Hematopoietic multipotent progenitor cell treated with erythropoietin and hydrocortisone succinate and interleukin-3 and kit ligand, for 8 days (in vitro differentiated cells): ENCODE measurements at regions not wholly inside any gene's neighbourhood (a gene's known extent, or its start where the extent isn't known, plus 50 kb on each side); places are given as distances from the start of the nearest gene placed in this dataset.
"Not testable (repeated sequence)": the region's sequence is repeated elsewhere in the genome, so short reads cannot be mapped to it uniquely, and the experiment has no call there.

ENCODE experiments used
- DNase-seq: peaks from one replicate; pipeline ENCODE4 v3.0.0-alpha.2; 2015

DNA sequence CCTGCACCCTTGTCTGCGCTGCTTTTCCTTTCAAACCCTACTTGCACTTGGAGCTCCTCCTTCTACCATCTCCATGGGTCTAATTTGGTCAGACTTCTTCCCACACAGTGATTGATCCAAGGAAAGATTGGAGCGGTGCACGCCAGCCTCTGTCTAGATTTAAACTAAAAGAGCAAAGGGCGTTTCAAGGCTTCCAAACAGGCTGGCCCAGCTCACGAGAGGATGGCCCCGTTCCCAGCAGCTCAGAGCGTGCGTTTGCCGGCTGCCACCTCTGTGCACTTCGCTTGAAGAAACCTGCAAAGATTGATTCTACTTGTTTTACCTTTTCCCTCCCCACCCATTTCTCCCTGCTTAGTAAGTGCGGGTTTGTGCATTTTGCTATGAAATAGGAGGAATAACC, 78.8 kb upstream of the ALKAL2 start:
- DNase-seq: no peak

DNA sequence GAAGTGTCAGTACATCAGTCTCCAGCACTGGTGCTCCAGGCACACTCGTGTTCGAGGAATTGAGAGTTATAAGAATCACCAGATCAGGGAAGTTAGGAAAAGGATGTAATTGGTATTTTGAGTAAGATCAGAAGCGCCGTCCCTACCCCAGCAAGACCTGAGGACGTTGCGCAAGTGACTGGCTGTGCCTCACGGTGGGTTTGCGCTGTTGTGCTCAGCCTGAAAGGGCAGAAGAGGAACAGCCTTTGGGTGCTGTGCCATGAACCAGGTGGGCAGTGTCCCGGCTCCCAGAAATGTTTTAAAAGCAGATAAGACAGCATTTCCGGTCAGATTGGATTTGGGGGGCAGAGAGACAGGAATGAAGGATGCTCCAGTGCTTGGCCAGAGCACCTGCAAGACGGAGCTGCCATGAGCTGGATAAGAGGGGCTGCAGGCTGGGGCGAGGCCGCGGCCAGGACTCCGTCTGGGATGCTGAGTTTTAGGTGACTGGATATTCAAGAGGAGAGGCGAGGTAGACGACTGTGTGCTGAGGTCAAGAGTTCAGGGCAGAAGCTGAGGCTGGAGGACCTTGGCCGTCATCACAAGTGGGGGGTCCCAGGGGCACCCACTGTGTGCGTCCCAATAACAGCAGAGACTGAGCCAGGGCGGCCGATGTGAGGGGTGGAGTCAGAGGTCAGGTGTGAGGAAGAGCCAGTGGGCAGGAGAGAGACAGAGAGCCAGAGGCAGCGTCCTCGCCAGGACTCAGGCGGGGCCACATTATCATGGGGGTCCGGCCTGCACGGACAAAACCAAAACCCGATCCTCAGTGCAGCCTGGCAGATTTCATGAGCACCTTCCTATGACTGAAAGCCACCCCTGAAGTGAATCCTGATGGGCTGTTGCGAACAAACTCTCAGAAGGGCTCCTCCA, 77.7 kb upstream of the ALKAL2 start:
- DNase-seq: no peak

DNA sequence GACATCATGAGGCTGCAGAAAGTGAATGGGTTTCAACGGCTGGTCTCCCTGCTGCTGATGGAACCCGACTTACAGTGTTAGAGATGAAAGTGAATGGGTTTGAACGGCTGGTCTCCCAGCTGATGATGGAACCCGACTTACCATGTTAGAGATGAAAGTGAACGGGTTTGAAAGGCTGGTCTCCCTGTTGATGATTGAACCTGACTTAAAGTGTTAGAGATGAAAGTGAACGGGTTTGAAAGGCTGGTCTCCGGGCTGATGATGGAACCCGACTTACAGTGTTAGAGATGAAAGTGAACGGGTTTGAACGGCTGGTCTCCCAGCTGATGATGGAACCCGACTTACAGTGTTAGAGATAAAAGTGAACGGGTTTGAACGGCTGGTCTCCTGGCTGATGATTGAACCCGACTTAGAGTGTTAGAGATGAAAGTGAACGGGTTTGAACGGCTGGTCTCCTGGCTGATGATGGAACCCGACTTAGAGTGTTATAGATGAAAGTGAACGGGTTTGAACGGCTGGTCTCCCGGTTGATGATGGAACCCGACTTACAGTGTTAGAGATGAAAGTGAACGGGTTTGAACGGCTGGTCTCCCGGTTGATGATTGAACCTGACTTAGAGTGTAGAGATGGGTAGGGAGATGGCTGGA, 76.1 kb upstream of the ALKAL2 start:
- DNase-seq: no peak

DNA sequence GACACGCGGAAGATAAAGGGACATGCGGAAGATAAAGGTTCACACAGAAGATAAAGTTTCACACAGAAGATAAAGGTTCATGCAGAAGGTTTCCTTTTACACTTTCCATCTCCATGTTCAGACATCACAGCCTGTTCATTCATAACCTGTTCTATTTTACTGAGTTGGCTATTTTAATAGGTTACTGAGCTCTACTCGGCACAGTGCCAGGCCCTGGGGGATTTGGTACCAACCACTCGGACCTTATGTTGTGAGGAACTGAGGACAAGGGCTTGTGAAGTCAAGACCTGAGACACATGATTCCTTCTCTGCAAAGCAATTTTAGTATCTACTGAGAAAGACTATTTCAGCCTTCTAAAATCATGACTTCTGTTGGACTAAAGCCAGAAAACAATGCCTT, 75.0 kb upstream of the ALKAL2 start:
- DNase-seq: no peak

DNA sequence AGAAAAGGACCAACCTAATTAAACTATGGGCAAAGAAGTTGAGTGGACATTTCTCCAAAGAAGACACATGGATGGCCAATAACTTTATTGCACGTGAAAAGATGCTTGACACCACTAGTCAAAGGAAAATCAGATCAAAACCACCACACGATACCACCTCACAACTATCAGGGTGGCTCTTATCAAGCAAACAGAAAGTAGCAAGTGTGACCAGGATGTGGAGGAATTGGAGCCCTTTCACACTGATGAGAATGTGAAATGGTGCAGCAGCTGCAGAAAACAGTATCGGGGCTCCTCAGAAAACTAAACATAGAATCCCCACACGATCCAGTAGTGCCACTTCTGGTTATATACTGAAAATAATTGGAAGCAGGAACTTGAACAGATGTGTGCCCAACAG, 72.2 kb upstream of the ALKAL2 start:
- no peak for DNase-seq

DNA sequence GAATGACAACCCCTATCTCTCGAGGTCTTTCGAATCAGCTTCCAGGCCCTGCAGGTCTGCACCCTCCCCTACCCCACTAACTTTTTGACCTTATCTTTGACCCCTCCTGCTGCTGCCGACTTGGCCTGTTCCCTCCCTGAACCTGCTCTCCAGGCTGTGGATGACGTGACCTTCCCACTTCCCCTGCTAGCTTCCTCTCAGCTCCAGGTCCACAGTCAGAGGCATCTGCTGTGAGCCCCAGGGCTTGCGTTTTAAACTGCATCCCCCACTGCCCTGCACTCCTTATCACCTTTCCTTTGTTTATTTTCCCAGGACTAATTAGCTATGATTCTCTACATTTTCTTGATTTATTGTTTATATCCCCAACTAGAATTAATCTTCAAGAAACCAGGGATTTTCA, 71.2 kb upstream of the ALKAL2 start:
- DNase-seq: no peak

DNA sequence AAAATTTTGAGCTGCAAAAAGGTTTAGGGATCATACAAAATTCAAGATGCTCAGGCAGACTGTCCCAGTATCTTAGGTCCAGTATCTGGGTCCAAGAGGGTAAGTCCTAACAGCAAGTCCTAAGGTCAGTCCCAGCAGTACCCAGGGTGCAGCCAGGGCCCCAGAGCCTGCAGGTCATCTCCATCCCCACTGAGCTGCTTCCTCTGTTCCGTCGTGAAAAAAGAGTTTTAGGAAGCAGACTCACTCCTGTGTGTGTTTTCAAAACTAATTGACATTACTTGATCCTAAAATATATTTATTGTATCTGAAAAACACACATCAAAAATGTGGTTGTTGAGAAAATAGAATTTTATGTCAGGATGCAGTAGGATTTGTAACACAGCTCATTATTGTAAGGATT, 69.9 kb upstream of the ALKAL2 start:
- DNase-seq: no peak

DNA sequence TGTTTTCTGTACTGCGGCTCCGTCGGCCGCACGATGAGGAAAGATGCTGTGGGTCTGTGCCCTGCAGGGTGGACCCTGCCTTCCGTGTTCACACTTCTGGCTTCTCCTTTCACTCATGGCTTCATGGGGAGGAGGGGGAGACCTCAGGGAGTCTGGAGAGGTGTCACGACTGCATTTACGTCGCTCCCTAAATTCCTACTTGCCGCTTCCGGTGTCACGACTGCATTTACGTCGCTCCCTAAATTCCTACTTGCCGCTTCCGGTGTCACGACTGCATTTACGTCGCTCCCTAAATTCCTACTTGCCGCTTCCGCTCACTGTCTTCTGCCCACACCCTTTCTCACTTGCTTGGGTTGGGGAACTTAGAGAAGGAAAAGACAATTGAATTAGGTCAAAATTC, 68.4 kb upstream of the ALKAL2 start:
- DNase-seq: not testable (repeated sequence)

DNA sequence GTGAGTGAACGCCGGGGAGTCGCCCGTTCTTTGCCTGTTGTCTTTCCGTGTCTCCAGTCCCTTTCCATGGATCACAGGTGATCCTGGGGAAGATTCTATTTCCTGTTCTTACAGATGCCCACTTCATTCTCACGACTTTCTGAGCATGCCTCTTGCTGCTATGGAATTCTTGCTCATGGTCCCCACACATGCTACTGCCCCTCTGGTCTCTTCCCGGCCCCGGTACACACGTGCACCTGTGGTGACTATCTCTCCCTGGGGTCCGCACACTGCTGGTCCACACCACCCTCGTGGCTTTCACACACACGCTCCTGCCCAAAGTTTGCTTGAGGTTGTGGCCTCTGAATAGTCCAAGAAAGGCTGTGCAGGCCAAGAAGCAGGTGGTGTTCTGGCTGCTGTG, 67.9 kb upstream of the ALKAL2 start:
- DNase-seq: no peak

DNA sequence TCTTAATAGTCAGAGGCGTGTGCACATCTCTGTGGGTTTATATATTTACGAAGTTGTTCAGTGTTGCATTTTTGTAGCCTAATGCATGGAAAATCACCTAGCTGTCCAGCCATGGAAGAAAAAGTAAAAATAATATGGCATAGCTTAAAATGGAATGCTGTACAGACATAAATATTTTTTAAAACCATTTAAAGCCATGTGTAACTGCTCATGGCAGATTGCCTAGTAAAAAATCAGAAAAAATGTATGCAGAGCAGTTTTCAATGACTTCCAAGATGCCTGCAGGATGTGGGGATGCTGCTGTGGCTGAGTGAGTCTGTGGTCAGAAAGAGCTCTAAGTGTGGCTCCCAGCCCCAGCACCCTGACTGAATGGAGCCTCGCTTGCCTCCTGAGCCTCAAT, 64.8 kb upstream of the ALKAL2 start:
- DNase-seq: no peak

DNA sequence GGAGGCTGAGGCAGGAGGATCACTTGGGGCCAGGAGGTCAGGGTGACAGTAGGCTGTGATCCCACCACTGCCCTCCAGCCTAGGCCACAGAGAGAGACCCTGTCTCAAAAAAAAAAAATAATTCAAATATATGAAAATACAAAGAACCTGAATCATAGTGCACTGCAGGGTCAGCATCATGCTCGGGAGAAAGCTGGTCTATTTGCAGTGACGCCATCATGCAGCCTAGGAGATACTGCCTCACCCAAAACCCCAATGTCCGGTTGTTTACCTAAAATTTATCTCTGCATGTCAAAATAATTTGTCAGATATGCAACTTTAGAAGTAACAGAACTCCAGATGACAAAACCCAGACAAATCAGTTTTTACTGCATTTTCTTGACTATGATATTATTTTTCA, 61.5 kb upstream of the ALKAL2 start:
- no peak for DNase-seq

DNA sequence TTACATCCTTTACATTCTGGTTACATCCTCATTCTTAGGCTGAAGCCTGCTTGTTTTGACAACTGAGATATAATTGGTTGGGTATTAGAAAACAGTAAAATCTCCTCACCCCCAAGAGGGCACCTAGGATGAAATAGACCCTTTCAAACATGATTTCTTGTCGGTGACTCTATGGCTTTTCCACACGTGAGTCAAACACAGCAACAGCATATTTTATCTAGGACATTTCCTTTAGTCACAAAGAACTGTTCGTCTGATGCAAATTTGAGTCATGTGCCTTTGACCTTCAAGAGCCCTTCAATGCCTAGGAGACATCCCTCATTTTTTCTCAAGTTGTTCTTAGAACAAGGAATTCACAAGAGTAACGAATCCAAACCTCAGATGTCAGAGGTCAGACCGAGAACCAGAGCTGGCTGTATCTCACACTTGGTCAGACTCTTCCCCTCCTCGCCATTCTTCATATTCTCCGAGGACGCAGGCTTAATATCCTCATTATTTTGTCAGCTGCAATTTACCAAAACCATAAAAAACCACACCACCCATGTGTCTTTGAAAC, 60.5 kb upstream of the ALKAL2 start:
- no peak for DNase-seq

DNA sequence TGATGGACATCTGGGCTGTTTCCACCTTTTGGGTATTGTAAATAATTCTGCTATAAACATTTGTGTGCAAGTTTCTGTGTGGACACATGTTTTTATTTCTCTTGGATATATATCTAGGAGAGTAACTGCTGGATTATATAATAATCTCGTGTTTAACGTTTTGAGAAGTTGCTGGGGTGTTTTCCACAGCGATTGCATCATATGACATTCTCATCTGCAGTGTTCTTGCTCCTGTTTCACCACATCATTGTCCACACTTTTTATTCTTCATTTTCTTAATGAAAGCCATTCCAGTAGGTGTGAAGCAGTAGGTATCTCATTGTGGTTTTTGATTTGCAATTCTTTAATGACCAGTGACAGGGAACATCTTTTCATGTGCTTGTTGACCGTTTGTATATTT, 56.9 kb upstream of the ALKAL2 start:
- no peak for DNase-seq

DNA sequence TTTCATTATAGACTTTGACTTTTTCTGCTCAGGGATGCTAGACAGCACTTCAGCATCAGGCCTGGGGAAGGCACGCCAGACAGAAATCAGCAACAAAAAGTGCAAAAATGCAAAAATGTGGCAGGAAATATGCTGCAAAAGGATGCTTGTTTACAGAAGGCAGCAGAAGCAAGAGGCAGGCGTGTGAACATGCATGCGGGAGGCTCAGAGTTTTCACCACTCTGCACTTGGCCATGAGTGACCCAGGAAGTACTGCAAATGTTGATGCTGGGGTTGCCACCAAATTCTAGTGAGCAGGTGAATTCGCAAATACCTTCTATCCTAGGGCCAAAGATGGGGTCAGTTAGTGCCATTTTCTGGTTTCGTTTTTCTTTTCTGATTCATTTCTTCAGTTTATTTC, 55.5 kb upstream of the ALKAL2 start:
- DNase-seq: no peak

DNA sequence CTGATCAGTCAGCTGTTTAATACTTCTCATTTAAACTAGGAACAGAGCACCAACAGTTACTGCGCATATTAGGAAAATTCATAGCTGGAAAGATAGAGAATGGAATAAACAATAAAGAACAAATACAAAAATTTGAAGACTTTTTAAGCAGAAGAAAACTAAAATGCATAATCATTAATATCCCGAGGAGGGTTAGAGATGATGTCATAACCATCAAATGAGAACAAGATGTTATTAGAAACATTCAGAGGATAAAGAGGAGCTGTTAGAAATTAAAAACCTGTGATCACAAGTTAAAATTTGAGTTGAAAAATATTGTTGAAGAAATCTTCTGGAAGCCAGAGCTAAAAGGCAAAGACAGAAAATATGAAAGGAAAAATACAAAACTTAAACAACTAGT, 54.0 kb upstream of the ALKAL2 start:
- no peak for DNase-seq

DNA sequence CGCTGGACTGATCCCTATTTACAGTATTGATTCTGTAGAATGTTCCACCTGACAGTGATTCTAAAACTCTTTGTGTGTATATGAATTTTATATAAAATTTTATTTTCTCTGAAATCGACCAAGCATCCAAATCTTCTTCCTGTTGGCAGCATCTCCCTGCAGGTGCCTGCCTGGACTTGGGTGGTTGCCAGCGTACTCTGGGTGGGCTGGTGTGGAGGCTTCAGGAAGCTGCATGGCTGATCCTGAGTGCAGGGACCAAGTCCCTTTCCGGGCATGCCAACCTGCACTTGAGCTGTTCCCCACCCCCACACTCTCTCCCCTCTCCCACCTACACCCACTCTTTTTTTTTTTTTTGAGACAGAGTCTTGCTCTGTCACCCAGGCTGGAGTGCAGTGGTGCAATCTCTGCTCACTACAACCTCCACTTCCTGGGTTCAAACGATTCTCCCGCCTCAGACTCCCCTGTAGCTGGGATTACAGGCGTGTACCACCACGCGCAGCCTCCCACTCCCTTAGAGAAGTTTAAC, 53.2 kb upstream of the ALKAL2 start:
- DNase-seq: no peak
